HuH-7.5 (cell line): ENCODE measurements at regions not wholly inside any gene's neighbourhood (a gene's known extent, or its start where the extent isn't known, plus 50 kb on each side); places are given as distances from the start of the nearest gene placed in this dataset.
"Not testable (repeated sequence)": the region's sequence is repeated elsewhere in the genome, so short reads cannot be mapped to it uniquely, and the experiment has no call there.

ENCODE experiments used
- DNase-seq: peaks from one replicate; pipeline ENCODE4 v3.0.0; 2011; ENCODE audit warnings: low spot score

DNA sequence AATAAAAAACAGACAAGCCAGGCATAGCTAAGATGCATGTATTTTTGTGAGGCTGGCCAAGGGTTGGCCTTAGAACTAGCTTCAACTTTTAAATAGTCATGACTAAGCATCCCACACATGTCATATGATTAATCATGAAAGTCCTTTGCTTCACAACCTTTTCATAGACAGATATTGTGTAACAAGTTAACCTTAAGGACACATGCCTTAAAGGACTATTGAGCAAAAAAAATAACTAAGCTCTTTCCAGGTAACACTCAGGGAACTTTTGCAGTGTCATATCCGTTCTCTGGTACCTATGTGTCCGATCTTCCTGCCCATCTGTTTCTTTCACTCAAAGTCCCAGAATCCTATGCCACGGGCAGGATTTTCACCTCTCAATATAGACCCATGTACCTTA, 498.4 kb downstream of the STK39 start:
- DNase-seq, result no peak

DNA sequence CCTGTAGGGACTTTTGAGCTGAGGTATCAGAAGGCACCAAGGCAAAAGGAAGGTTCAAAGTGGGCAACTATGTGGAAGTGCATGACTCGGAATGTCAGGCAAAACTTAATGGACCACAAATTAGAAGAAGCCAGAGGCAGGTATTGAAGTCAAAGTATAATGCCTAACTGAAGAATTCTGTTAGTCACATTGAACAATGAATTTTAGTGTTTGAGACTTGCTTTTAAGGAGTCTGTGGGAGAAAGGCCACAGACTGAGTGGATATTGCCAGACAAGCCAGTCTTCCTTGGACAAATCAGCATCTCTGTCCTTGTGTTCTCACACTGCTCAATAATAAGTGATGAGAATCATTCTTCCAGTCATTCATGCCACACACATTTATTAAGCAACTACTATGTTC, 498.9 kb downstream of the STK39 start:
- DNase-seq, result no peak

DNA sequence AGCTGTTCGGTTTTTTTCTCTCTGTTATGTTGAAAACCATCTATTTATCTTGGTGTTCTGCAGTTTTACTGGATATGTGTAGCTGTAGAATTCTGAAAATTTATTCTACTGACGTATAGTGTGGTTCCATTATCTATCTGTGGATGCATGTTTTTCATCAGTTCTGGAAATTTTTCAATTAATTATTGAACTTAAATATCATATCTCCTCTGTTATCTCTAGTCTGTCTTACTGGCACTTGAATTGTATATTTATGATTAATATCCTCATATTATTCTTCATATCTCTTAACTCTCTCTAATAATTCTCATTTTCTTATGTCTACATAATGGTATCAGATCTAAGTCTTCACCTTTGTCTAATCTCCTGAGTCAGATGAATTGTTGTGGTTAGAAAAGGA, 501.7 kb downstream of the STK39 start:
- no peak for DNase-seq

DNA sequence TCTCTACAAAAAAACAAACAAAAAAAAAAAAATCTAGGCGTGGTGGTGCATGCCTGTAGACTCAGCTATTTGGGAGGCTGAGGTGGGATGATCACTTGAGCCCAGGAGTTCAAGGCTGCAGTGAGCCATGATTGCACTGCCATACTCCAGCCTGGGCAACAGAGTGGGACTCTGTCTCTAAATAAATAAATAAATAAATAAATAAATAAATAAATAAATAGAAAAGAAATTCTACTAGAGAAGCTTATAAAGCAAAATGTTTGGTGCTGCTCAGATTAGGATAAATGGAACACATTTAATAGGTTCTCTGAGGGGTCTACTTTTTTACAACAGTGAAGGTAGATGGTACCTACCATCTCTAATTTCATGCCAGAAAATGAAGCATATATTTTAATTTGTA, 507.5 kb downstream of the STK39 start:
- not testable (repeated sequence) for DNase-seq

DNA sequence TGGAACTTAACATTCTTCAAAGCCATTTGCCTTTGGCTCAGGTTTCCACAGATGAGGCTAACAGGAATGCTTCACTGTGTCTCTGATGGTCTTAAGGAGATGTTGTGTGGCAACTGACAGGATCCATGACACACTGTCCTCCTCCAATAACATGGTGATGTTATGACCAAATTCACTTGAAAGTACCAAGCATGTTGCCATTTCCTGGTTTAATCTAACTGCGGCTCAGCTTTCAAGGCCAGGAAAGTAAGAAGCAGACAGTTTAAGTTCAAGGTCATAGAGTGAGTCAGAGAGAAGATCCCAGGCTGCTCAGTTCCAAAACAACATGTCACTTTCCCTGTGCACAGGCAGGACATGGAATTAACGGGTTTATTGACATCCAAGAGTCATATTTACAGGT, 513.6 kb downstream of the STK39 start:
- no peak for DNase-seq

DNA sequence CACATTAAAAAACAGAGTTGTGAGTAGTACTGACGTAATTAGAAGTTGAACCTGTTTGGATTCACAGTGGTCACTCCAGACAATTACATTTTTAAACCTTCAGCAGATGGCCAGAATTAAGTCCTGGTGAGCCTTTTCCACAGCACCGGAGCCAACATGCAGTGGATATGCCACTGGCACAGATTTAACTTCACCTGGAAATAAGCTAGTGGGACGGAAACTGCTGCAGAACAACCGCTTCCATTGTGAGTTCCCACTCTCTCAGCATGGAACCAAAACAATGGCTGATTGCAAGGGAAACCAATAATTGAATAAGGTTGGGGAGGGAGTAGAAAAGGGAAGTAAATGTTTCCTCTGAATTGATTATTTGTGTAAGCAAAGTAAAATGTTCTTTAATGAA, 515.1 kb downstream of the STK39 start:
- DNase-seq, result no peak

DNA sequence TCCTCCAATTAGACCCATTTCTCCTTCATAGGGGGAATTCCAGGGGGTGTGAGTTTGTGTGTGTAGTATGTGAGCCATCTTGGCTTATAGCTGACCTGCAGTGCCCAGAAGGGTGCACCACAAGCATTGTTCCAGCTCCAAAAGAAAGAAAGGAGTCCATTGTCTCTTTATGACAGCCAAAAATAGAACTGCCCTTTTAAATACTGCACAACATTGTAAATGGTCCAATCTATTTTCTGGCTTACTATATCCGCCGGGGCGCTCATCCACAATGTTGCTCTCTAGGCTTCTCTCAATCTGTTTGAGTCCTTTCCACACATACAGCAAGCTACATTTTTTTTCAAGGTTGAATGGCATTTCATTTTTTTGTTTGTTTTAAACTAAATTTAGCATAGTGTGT, 517.5 kb downstream of the STK39 start:
- DNase-seq, result no peak

DNA sequence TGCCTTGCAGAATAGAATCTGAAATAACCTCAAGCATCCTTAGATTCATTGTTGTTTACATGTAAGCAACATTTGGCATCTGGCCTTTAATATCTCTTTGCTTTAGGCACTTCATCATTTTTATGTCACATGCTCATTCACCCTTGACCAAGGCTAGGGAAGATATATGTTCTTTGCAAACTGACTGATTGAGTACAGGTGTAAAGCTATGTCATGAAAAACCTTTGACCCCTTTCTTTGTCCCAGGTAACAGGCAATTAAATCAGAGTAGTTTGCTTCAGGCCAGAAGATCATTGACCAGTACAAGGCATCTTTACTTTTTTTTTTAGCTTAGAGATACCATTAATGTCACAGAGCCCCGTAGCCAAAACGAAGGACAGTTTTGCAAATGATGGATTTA, 520.6 kb downstream of the STK39 start:
- DNase-seq, result no peak

DNA sequence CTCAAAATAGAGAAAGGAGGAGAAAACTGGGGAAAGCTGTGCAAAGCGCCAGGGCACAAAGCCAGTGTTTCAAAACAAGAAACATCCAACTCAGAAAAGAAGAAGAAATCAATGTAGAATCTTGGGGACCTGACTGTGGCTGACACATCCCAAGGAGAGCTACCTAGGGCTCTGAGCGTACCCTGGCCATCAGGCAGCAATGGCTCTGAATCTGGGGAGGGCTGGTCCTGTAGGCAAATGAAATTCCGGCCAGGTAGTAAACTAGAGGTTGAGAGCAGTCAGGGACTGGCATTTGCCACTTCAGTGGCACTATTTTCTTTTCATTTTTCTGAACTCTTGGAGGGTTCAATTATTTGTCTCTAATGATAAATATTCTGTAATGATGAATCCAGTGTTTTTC, 525.8 kb downstream of the STK39 start:
- DNase-seq, result no peak

DNA sequence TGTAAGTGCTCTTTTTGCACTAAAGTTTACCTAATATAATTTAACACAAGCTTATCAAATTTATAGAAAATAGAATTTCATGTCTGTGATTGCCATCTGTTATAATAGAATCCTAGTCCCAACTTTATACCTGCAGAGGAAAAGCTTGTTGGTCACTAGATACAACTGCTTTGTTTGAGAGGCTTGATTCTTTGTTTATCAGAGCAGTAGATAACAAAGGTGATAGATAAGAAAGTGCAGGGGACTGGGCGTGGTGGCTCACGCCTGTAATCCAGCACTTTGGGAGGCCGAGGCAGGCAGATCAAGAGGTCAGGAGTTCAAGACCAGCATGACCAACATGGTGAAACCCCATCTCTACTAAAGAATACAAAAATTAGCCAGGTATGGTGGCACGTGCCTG, 528.0 kb downstream of the STK39 start:
- no peak for DNase-seq

DNA sequence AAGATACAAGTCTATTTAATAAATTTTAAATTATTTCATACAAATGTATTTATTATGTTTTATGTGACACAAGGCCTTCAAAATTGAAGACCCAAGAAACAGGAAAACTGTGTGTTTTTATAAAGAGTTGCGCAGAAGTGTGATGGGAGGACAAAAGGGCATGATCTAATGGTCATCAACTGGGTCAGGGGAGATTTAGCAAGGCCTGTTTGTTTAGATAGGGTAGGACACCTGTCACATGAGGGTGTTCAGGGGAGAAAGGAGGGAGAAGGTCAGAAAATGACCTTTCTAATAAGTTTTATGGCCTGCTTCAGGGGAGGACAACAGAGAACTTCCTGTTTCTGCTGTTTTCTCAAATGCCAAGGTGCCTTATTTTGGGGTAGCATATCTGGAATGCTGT, 528.8 kb downstream of the STK39 start:
- DNase-seq, result peak; percentile 38

DNA sequence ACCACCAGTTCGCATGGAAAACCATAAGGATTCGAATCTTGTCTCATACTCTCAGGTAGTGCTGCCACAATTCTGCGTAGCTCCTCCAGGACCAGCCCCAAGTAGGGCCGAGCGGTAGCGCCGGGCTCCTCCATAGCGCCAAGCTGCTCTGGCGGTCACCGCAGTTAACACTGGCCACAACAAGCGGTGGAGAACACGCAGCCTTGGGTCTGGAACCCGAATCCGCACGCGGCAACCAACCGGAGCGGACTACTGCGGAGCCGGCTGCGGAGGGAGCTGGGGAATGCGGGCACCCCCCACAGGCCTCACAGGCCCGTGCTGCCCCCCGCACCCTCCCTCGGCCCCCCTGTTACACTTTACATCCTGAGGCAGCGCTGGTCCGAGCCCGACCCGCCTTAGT, 531.5 kb downstream of the STK39 start:
- no peak for DNase-seq

DNA sequence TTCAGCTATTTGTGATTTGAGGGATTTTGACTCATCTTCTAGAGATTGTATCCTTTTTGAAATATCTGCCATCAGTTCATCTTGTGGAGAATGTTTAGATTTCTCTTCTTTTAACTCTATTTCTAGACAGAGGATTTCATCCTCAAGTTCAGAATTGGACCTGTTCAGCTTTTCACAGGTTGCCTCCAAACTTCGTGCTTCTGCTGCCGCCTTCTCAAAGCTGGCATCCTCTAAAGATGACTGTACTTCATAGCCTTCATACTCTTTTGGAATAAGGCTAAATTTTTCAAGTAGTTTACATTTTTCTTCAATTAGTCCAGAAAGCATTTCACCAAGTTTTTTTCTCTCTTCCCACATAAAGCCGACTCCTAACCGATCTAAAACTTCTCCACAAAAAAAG, 531.9 kb downstream of the STK39 start:
- not testable (repeated sequence) for DNase-seq

DNA sequence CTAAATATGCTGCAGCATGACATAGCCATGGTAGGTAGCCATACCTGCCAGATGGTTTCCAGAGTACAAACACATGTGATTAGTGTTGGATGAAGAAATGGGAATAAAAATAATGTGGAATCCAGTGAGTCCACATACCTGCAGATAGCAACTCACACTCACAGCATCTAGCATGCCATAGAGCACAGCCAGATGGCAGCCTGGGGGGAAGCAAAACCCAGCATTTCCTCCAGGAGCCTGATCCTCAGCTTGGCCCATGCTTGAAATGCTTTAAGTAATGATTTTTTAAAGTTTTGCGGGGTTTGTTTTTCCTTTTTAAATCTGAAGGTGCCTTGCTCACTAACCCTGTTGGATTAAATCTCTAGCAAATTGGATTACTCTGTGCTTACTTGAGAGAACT, 535.1 kb downstream of the STK39 start:
- no peak for DNase-seq

DNA sequence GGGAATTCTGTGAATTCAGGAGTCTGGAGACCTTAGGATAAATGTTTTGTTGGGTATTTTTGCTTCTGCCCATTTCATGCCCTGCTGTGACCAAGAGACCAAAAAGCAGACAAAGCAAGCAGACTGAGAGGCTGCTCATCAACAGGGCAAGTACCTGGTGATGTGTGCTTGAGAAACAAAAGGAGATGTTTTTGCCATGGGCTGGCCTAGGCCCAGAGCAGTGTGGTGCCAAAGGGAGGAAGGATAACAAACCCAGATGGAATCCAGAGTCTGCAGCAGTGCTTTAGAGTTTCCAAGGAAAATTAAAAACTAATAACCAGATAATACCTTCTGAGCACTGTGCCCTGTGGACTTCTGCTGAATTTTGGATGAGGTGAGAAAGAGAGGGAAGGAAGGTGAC, 538.4 kb downstream of the STK39 start:
- DNase-seq, result no peak

DNA sequence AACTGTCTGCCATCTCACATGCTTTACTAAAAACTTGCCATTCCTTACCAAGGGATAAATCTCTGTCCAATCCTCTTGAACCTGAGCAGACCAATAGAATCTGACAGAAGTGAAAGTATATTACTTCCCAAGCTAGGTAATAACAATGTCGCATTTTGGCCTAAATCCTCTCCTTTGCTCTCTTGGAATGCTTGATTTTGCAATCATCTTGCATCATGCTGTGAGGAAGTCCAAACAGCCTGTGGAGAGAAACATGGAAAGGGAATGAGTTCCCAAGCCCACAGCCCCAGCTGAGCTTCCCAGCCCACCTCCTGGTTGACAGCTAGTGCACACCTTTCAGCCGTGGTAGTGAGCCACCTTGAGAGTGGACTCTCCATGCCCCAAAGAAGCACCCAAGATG, 540.6 kb downstream of the STK39 start:
- no peak for DNase-seq

DNA sequence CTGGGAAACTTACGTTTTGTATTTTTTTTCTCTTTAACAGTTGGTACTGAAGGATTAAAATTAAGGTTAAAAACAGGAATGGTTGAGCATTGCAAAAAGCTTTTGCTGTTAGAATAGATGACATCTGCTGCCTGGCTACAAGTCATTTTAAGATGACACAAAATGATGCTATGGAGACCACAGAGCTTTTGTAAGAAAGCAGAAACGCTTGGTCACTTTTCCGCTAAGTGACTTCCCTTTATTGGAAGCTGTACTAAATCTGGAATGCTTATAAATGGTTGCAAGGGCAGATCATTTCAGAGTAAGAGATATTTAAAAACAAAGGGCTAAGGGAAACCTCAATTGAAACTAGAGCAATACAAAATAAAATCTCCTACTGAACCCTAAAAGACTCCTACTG, 544.0 kb downstream of the STK39 start:
- DNase-seq, result no peak

DNA sequence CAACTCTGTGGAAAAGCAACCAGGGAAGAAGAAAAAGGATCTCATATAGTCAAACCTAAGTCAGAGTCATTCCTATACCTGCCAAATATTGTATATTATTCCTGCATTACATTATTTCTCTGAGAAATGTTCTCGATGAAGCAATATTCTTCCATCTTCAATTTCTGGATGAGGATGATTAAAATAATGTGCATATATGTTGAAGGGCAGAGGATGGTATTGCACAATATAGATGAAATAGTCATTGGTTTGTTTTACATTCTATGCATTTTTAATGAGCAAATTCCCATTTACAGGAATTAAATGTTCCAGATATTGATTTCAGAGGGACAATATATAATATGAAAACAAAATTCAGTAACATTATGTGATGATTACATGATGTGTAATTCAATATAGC, 545.2 kb downstream of the STK39 start:
- DNase-seq, result no peak

DNA sequence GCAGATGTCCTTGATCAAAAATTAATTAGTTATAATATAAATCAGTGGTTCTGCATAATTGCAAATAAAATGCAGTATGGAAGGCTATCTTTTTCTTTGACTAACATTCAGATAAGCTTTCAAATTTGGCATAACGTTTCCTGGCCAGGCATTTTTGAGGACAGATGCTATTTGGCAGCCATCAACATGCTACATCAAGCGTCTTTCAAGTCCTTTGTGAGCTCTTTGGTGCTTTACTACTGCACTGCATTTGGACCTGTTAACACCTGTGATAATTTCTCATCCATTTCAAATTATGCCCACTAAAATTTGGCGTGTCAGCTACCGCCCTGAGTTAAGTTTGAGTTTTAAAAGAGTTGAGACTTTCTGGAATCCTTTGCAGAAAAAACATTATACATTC, 545.7 kb downstream of the STK39 start:
- no peak for DNase-seq

DNA sequence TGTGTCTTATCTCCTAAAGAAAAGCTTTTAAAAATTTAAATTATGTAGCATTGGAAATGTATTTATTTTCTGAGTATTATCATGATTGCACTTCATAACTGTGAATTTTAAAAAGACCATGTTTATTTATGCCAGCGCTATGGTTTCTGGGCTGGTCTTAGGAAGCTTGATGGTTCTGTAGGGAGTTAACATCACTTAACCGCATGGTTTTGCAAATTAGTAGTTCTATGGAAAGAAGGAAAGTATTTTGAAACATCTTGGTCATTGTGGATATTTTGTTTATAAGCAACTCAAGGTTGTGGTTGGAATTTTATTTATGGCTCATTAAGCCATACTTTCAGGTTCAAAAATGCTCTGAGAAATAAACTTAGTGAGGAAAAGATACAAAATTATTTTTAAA, 549.4 kb downstream of the STK39 start:
- no peak for DNase-seq

DNA sequence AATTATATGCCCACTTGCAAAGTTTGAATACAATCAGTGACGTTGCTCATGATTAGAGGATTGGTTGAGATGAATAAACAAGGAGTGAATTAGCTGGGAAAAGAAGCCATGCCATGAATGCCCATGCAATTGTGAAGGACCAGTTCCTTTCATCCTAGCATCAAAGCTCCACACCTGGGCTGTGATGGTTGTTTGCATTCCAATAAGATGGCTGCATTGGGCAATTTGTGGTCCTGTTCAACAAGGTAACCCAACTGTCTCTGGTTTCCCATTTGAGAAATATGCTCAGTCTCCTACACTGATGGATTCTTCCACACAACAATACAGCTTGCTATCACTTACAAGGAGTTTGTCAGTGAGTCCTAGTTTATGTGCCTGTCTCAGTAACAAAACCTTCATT, 550.2 kb downstream of the STK39 start:
- DNase-seq, result no peak

DNA sequence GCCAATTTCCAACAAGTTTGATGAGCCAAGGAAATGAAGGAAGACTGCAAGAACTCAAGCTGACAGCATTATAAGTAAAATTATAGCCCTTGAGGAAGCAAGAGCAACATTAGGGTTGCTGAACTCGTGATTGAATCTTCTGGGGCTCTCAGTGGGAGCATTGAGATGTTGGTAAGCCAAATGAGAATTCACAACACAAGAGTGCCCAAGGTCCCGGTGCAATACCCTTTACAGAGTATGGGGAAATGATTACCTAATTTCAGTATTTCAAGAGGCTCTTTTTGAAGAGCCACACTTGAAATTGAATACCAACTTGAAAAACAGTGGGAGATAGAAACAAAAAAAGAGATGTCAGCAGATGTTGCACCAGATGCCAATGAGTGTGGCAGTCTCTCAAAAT, 554.5 kb downstream of the STK39 start:
- DNase-seq, result no peak

DNA sequence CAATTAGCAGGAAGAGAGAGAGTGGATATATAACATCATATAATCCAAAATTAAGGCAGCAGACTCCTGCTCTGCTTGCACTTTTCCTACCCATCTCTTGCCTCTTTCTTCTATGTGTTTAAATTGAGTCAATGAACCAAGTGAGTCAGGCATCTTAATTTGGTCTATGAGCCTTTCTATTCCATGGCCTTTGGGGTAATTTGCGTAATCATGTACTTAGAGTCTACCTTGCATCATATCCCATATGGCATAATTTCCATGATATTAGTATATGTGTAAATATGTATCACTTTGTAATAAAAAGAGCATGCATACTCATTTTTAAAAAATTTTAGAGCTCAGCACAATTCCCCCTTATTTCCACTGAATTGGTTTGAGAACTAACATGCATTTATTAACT, 555.2 kb downstream of the STK39 start:
- DNase-seq, result no peak

DNA sequence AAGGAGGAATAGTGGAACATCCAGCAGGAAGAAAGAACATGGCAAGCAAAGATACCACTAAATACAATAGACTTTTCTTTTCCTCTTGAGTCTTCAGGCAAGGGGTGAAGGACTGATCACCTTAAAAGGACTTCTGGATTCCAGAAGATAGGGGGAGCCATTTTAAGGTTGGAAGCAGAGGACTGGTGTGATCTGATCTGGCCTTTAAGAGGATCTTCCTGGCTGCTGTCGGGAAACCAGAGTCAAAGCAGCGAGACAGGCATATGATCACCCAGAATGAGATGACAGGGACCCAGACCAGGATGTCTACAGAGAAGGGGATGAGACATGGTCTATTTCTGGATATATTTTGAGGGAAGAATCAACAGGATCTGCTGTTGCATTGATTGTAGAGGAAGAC, 558.0 kb downstream of the STK39 start:
- DNase-seq, result no peak

DNA sequence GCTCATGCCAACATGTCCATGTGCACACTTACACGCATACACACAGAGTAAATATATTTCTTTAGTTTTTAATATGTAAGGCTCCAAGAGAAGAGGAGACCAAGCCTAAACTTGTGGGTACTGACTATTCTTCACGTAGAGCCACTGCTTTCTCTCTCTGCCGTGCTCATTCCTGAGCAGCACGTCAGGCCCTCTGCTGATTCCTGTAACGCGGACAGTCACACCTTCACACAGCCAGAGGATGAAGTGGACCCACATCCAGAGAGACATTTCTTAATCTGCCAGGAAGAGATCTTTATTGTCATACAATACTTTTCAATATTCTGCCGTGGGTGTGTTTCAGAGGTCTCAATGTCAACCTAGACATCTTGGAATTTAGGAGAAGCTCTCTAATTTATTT, 560.7 kb downstream of the STK39 start:
- no peak for DNase-seq
